ENCODE measurements at regions not wholly inside any gene's neighbourhood (a gene's known extent, or its start where the extent isn't known, plus 50 kb on each side); places are given as distances from the start of the nearest gene placed in this dataset.

DNA sequence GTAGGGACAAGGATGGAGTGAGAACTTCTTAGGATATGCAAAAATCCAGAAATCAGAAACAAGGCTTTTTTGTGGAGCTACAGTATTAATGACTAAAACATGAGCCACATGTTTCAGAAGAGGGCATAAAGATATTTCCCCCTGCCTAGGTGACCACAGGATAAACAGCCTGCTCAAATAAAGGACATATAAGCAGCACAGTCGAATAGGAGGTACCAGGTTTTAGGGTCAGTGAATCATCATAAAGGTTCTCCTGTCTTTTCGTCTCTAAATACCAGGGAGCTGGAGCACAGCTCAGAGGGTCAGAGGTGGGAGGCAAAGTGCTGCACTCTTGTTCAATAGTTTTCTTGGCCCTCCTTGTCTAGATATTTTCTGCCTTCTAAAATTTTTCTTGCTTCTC, 211.9 kb upstream of the HS3ST1 start:
- H3K9ac ChIP-seq (ENCODE audit: low read length) = no peak overlapping the region
- H3K4me2 ChIP-seq (ENCODE audit: low read length) = no peak overlapping the region
- no peaks in the 10 kb centered on the region for H4K20me1 ChIP-seq (ENCODE audit: insufficient read depth)
- H3K79me2 ChIP-seq (replicated peaks; ENCODE audit: insufficient read depth, low read length) = no peaks in the 10 kb centered on the region
- no peaks in the 10 kb centered on the region for H3K36me3 ChIP-seq (ENCODE audit: insufficient read depth, low read length)
- no peaks in the 10 kb centered on the region for H3F3A ChIP-seq (ENCODE audit: insufficient read depth, low read length, poor library complexity, severe bottlenecking)
- H3K27me3 ChIP-seq (ENCODE audit: insufficient read depth, low read depth, low read length) = no peaks in the 10 kb centered on the region
- no peaks in the 10 kb centered on the region for H3K9me3 ChIP-seq (ENCODE audit: low read length)
- H3K4me3 ChIP-seq (ENCODE audit: low read length) = no peak overlapping the region
- TF ChIP-seq RAD21 (conservative IDR thresholded peaks at IDR 0.05) (no peak), EZH2 (IDR thresholded peaks at IDR 0.05; ENCODE audit: borderline replicate concordance, insufficient read depth, low read length, poor library complexity, severe bottlenecking) (no peak), MXI1 (conservative IDR thresholded peaks at IDR 0.05; ENCODE audit: poor library complexity, severe bottlenecking) (no peak), EP300 (conservative IDR thresholded peaks at IDR 0.05; ENCODE audit: poor library complexity, severe bottlenecking) (no peak), SMC3 (conservative IDR thresholded peaks at IDR 0.05; ENCODE audit: poor library complexity) (no peak), POLR2AphosphoS5 (IDR thresholded peaks at IDR 0.05) (no peak), TAF1 (IDR thresholded peaks at IDR 0.05; ENCODE audit: low read depth) (no peak)
- TF ChIP-seq, protein P1, sequence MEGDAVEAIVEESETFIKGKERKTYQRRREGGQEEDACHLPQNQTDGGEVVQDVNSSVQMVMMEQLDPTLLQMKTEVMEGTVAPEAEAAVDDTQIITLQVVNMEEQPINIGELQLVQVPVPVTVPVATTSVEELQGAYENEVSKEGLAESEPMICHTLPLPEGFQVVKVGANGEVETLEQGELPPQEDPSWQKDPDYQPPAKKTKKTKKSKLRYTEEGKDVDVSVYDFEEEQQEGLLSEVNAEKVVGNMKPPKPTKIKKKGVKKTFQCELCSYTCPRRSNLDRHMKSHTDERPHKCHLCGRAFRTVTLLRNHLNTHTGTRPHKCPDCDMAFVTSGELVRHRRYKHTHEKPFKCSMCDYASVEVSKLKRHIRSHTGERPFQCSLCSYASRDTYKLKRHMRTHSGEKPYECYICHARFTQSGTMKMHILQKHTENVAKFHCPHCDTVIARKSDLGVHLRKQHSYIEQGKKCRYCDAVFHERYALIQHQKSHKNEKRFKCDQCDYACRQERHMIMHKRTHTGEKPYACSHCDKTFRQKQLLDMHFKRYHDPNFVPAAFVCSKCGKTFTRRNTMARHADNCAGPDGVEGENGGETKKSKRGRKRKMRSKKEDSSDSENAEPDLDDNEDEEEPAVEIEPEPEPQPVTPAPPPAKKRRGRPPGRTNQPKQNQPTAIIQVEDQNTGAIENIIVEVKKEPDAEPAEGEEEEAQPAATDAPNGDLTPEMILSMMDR (IDR thresholded peaks at IDR 0.05; ENCODE audit: poor library complexity, severe bottlenecking) = no peak
- TF ChIP-seq, protein P2, sequence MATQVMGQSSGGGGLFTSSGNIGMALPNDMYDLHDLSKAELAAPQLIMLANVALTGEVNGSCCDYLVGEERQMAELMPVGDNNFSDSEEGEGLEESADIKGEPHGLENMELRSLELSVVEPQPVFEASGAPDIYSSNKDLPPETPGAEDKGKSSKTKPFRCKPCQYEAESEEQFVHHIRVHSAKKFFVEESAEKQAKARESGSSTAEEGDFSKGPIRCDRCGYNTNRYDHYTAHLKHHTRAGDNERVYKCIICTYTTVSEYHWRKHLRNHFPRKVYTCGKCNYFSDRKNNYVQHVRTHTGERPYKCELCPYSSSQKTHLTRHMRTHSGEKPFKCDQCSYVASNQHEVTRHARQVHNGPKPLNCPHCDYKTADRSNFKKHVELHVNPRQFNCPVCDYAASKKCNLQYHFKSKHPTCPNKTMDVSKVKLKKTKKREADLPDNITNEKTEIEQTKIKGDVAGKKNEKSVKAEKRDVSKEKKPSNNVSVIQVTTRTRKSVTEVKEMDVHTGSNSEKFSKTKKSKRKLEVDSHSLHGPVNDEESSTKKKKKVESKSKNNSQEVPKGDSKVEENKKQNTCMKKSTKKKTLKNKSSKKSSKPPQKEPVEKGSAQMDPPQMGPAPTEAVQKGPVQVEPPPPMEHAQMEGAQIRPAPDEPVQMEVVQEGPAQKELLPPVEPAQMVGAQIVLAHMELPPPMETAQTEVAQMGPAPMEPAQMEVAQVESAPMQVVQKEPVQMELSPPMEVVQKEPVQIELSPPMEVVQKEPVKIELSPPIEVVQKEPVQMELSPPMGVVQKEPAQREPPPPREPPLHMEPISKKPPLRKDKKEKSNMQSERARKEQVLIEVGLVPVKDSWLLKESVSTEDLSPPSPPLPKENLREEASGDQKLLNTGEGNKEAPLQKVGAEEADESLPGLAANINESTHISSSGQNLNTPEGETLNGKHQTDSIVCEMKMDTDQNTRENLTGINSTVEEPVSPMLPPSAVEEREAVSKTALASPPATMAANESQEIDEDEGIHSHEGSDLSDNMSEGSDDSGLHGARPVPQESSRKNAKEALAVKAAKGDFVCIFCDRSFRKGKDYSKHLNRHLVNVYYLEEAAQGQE (IDR thresholded peaks at IDR 0.05; ENCODE audit: borderline replicate concordance) = no peak
- no peak overlapping the region for H3K27ac ChIP-seq (ENCODE audit: low read length)
- no peak overlapping the region for H2AFZ ChIP-seq (ENCODE audit: low read depth, low read length)
- no peaks in the 10 kb centered on the region for H3K9me2 ChIP-seq (ENCODE audit: insufficient read depth, low read length)

DNA sequence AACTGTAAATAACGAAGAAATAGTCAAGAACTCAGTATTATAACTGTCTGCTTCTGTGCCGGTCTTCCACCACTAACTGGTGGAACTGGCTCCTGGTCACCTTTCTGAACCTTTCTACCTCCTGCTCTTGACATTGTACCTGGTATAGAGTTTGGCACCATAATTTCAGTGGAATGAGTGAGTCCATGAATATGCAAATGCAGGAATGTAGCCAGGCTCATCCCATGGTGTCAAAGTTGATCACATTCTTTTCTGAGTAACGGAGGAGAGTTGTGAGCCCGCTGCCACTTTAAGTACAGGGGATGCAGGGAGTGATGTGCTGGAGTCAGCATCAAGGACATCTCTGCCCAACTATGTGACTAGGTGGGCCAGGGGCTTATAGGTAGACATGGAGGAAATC, 207.9 kb upstream of the HS3ST1 start:
- H3K36me3 ChIP-seq (ENCODE audit: insufficient read depth, low read length) = no peaks in the 10 kb centered on the region
- H3K79me2 ChIP-seq (replicated peaks; ENCODE audit: insufficient read depth, low read length) = no peaks in the 10 kb centered on the region
- H3K27me3 ChIP-seq (ENCODE audit: insufficient read depth, low read depth, low read length) = no peaks in the 10 kb centered on the region
- H3K27ac ChIP-seq (ENCODE audit: low read length) = no peak overlapping the region
- no peaks in the 10 kb centered on the region for H3K9me2 ChIP-seq (ENCODE audit: insufficient read depth, low read length)
- H3K9me3 ChIP-seq (ENCODE audit: low read length) = no peaks in the 10 kb centered on the region
- no peak overlapping the region for H3K4me3 ChIP-seq (ENCODE audit: low read length)
- no peaks in the 10 kb centered on the region for H3F3A ChIP-seq (ENCODE audit: insufficient read depth, low read length, poor library complexity, severe bottlenecking)
- H3K9ac ChIP-seq (ENCODE audit: low read length) = no peak overlapping the region
- no peaks in the 10 kb centered on the region for H4K20me1 ChIP-seq (ENCODE audit: insufficient read depth)
- H2AFZ ChIP-seq (ENCODE audit: low read depth, low read length) = no peak overlapping the region
- TF ChIP-seq EZH2 (IDR thresholded peaks at IDR 0.05; ENCODE audit: borderline replicate concordance, insufficient read depth, low read length, poor library complexity, severe bottlenecking) = no peak
- no peak for TF ChIP-seq POLR2AphosphoS5 (IDR thresholded peaks at IDR 0.05)
- no peak for TF ChIP-seq EP300 (conservative IDR thresholded peaks at IDR 0.05; ENCODE audit: poor library complexity, severe bottlenecking)
- TF ChIP-seq RAD21 (conservative IDR thresholded peaks at IDR 0.05) = no peak
- H3K4me2 ChIP-seq (ENCODE audit: low read length) = no peak overlapping the region

DNA sequence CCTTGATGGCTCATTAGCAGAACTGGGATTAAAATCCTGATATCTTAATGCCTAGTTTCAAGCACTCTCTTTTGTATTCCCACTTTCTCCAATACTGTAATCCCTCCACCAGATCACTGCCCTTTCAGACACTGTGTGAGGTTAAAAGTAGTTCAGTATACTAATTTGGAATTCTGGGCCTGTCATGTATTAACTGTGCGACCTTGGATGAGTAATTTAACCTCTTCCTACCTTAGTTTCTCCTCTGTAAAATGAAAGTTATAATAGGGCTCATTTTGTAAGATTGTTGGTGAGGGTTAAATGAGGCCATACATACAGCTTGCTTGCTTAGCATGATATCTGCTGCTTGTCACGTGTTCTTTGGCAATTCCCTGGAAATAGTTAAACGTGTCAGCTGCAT, 207.3 kb upstream of the HS3ST1 start:
- Histone ChIP-seq H3K27ac (ENCODE audit: low read length) (no peak overlapping the region), H2AFZ (ENCODE audit: low read depth, low read length) (no peak overlapping the region), H3K9me2 (ENCODE audit: insufficient read depth, low read length) (no peaks in the 10 kb centered on the region), H3K9ac (ENCODE audit: low read length) (no peak overlapping the region), H3K9me3 (ENCODE audit: low read length) (no peaks in the 10 kb centered on the region), H3F3A (ENCODE audit: insufficient read depth, low read length, poor library complexity, severe bottlenecking) (no peaks in the 10 kb centered on the region), H3K4me2 (ENCODE audit: low read length) (no peak overlapping the region), H3K79me2 (replicated peaks; ENCODE audit: insufficient read depth, low read length) (no peaks in the 10 kb centered on the region), H3K4me3 (ENCODE audit: low read length) (no peak overlapping the region), H3K36me3 (ENCODE audit: insufficient read depth, low read length) (no peaks in the 10 kb centered on the region), H4K20me1 (ENCODE audit: insufficient read depth) (no peaks in the 10 kb centered on the region), H3K27me3 (ENCODE audit: insufficient read depth, low read depth, low read length) (no peaks in the 10 kb centered on the region)
- TF ChIP-seq TAF1 (IDR thresholded peaks at IDR 0.05; ENCODE audit: low read depth) (no peak), POLR2AphosphoS5 (IDR thresholded peaks at IDR 0.05) (no peak), RAD21 (conservative IDR thresholded peaks at IDR 0.05) (no peak), SMC3 (conservative IDR thresholded peaks at IDR 0.05; ENCODE audit: poor library complexity) (no peak)
- TF ChIP-seq, protein P1 (IDR thresholded peaks at IDR 0.05; ENCODE audit: poor library complexity, severe bottlenecking) = no peak
